GM18520 (cell line): ENCODE measurements at regions not wholly inside any gene's neighbourhood (a gene's known extent, or its start where the extent isn't known, plus 50 kb on each side); places are given as distances from the start of the nearest gene placed in this dataset.

ENCODE experiments used
- ATAC-seq: cut with Tn5 transposase; IDR thresholded peaks from one replicate; pipeline ENCODE4 v1.9.1; 2021; ENCODE audit not compliant: unreplicated experiment

DNA sequence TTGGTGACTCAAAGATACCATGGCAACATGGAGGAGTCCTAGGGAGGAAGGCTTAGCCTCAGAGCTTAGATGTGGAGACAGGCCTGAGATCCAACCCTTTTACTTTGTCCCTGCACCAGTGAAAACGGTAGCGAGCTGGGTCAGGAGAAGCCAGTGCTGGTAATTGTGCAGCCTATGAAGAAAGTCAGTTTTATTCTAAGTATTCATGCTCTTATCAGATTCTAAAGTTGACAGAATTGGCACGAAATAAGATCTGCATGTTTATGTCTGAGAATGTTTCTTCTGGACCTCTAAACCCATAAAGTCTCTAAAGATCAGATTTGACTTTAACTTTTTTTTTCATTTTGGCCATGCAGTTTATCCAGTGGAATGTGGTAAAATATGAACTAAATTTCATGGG, 93.8 kb downstream of the SCG2 start:
- no peak for ATAC-seq

- no peak for ATAC-seq
Measured at GRCh38 chr2:223510713-223511112, 91.4 kb downstream of the SCG2 start.

- ATAC-seq: no peak
Measured at GRCh38 chr2:223511168-223511567, 91.0 kb downstream of the SCG2 start.

DNA sequence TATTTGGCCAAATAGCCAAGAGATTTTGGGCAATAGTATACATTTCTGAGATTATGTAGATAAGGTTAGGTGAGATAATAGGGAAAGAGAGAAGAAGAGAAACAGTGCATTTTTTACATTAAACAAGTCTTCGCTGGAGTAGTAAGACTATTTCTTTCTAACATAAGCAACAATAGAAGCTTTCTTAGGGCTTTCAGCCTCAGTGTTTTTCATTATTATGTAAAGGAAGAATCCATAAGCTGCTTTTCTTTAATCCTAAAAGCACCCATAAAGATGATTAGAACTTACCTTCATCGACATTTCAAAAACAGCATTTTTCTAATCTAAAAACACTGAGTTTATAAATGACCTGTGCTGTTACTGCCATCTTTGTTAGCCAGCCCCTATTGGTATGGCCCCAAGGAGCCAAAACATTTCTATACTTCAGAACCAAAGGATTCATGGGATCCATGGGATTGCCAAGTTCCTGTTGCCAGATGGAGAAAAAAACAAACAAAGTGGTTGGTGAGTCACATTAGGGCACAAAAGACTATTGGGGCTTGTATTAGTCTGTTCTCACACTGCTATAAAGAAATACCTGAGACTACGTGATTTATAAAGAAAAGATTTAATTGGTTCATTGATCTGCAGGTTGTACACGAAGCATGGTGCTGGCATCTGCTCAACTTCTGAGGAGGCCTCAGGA, 88.2 kb downstream of the SCG2 start:
- no peak for ATAC-seq

DNA sequence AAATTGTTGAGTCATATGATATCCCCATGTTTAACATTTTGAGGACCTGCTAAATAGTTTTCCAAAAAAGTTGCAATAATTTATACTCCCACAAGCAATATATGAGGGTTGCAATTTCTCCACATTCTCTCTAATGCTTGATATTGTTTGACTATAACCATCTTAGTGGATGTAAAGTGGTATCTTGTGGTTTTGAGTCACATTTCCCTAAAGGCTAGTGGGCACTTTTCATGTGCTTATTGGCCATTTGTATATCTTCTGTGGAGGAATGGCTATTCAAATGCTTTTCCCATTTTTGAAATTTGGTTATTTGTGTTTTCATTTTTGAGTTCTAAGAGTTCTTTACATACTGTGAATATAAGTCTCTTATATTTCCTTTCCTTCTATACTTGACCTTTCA, 82.7 kb downstream of the SCG2 start:
- no peak for ATAC-seq

GRCh38 chr2:223522796-223523195, 79.4 kb downstream of the SCG2 start:
- ATAC-seq: no peak

GRCh38 chr2:223523551-223524001, 78.6 kb downstream of the SCG2 start:
- ATAC-seq: no peak

- ATAC-seq: no peak
Measured at GRCh38 chr2:223524066-223524465, 78.1 kb downstream of the SCG2 start.

- ATAC-seq: no peak
Measured at GRCh38 chr2:223526106-223526505, 76.1 kb downstream of the SCG2 start.

DNA sequence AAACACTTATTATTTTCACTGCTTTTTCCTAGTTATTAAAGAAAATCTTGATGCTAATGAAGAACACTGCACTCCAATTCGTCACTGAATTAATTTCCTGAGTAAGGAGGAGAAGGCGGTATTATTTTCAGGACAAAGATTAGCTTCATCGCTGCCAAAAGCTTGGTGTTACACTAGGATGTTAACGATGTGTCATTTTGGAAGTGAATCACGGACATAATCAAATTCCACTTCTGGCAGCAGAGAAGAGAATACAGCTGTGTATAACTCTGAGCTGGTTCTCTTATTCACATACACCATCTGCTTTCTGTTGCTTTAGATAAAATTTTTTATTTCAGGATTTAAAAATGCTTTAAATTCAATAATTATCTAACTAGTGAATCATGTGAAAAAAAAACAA, 74.1 kb downstream of the SCG2 start:
- no peak for ATAC-seq

DNA sequence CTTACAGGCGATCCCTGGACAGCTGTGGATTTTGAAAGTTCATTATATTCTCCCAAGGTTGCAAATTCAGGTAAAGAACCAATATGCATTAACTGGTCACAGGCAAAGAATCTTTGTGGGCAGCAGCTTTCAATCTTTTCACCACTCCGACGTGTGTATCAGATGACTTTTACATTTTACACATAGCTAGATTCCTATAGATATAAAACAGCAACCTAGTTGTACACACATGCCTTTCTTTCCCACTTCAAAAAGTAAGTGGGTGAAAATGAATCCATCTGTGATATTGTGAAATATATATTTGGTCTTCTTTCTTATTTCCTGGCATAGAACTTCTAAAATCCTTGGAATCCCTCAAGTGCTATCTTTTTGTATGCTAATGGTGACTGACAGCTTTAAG, 72.5 kb downstream of the SCG2 start:
- no peak for ATAC-seq

- no peak for ATAC-seq
Measured at GRCh38 chr2:223530811-223531210, 71.3 kb downstream of the SCG2 start.

DNA sequence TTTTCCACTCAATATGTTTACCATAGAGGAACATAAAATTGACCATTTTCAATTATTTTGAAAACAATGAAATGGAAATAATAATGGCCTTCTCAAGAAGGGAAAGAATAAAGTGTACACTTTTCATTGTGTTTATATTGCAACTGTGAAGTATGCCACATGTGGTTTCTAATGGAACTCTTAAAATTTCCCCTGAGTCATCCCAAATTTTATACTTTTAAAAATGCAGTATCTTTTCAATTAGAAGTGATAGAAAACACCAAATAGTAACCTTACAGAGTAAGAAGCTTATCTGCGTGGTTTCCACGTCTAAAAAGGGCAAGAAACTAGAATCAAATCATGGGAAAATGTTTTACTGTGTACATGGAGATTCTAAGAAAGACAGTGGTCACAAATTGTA, 70.0 kb downstream of the SCG2 start:
- ATAC-seq: no peak

DNA sequence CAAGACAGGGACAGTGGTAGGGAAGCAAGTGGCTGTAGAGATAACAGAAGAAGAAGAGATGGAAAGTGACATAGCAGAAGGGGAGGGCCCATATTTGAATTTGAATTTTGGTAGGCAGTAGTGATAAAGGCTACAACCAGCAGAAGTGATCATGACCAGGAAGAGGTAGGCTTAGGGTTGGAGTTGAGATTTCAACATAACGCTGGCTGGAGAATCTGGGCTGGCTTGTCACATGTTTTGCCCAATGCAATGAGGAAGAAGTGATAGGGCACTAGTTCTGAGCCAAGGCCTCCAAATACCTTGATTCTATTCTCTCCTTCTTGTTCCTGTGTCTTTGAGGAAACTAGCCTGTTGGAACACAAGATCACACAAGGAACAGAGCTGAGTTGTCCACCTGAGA, 69.4 kb downstream of the SCG2 start:
- ATAC-seq: no peak

GRCh38 chr2:223536546-223536945, 65.6 kb downstream of the SCG2 start:
- ATAC-seq: no peak

DNA sequence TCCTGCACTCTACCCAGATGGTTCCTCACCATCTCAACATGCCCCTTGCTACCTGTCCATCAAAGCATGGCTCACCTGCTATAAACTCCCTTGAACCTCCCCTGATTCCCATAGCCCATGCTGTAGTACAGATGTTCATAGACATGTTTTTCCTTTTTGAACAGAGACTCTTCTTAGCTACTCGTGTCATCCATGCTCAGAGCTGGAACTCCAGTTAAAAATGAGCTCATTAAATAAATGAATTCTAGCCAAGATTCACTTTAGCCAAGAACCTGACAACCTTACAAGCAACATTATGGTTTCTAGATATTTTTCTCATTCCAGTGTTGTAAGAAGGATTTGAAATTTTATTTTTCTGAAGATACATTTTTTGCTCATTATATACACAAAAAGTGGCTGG, 65.0 kb downstream of the SCG2 start:
- no peak for ATAC-seq

- no peak for ATAC-seq
Measured at GRCh38 chr2:223537651-223538601, 64.2 kb downstream of the SCG2 start.

DNA sequence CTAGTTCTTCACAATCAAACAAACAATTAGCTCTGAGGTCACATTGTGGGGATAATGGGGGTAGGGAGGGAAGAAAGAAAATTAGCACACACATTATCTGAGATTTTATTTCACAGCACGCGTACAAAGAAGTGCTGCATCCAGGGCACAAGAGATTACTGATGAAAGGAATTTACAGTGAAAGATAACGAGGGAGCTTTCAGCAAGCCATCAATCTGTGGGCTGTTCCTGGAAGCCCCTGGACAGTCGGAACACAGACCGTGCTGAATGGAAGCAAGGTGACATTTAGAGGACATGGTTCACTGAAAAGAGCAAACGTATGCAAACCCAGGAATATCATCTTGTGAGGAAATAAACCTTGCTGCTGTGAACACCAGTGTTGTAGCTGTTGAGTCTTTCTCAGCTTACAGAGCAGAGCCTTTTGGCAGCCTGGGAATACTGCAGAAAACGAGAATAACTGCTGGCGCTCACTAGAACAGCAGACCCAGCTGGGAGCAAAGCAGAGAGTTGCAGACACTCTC, 63.2 kb downstream of the SCG2 start:
- no peak for ATAC-seq

GRCh38 chr2:223541546-223541945, 60.6 kb downstream of the SCG2 start:
- no peak for ATAC-seq

DNA sequence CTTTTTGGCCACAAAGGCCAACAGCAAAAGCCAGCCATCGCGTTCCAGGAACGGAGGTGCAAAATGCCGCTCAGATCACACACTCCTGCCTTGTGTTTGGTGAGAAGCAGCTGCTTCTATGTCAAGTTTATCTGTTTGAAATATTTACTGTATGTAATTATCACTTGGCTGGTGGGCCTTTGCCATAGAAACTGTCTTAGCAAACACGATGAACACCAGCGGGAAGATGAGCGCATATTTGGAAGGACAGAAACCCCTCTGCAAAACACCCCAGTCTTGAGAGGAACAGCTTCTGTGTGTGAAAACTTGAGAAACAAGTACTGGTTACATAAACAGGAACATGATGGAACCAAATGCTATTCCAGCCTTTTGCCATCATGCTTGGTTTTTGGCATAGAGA, 59.7 kb downstream of the SCG2 start:
- no peak for ATAC-seq

GRCh38 chr2:223545406-223545805, 56.8 kb downstream of the SCG2 start:
- no peak for ATAC-seq

GRCh38 chr2:223545830-223546229, 56.3 kb downstream of the SCG2 start:
- no peak for ATAC-seq
